ENCODE measurements at regions not wholly inside any gene's neighbourhood (a gene's known extent, or its start where the extent isn't known, plus 50 kb on each side); places are given as distances from the start of the nearest gene placed in this dataset.

DNA sequence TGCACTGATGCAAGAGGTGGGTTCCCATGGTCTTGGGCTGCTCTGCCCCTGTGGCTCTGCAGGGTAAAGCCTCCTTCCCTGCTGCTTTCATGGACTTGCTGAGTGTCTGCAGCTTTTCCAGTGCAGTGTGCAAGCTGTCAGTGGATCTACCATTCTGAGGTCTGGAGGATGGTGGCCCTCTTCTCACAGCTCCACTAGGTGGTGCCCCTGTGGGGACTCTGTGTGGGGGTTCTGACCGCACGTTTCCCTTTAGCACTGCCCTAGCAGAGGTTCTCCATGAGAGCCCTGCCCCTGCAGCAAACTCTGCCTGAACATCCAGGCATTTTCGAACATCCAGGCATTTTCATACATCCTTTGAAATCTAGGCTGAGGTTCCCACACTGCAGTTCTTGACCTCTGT, 329.8 kb upstream of the NAALADL2 start:
- no peak for DNase-seq
- H3K4me3 ChIP-seq (replicated peaks in 1 of 3; ENCODE audit: low read depth in 2 of 3, low read length in 3 of 3): no peak overlapping the region
- Mint-ChIP-seq H3K36me3 (no peaks in the 10 kb centered on the region), H3K27ac (no peak overlapping the region), H3K4me3 (no peak overlapping the region), H3K27me3 (ENCODE audit: low read depth in 3 of 3) (no peaks in the 10 kb centered on the region), H3K9me3 (peaks cover 0 to 3% (median 2%) of the 10 kb centered on the region in 7 donors), H3K4me1 (no peaks in the 10 kb centered on the region)
- H3K27me3 ChIP-seq (ENCODE audit: control insufficient read depth in 2 of 2, insufficient read depth in 2 of 2, low read length in 2 of 2): no peaks in the 10 kb centered on the region
- H3K4me2 ChIP-seq (replicated peaks; ENCODE audit: extremely low read depth, low read length, poor library complexity, severe bottlenecking): no peak overlapping the region
- no peaks in the 10 kb centered on the region for H3K9me3 ChIP-seq (replicated peaks in 1 of 2; ENCODE audit: control insufficient read depth in 1 of 2, insufficient read depth in 1 of 2, low read length in 2 of 2)
- TF ChIP-seq, protein P1, sequence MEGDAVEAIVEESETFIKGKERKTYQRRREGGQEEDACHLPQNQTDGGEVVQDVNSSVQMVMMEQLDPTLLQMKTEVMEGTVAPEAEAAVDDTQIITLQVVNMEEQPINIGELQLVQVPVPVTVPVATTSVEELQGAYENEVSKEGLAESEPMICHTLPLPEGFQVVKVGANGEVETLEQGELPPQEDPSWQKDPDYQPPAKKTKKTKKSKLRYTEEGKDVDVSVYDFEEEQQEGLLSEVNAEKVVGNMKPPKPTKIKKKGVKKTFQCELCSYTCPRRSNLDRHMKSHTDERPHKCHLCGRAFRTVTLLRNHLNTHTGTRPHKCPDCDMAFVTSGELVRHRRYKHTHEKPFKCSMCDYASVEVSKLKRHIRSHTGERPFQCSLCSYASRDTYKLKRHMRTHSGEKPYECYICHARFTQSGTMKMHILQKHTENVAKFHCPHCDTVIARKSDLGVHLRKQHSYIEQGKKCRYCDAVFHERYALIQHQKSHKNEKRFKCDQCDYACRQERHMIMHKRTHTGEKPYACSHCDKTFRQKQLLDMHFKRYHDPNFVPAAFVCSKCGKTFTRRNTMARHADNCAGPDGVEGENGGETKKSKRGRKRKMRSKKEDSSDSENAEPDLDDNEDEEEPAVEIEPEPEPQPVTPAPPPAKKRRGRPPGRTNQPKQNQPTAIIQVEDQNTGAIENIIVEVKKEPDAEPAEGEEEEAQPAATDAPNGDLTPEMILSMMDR (IDR thresholded peaks at IDR 0.05): no peak
- 100% methylated on average over 3 of the region's 3 CpGs for WGBS (ENCODE audit: insufficient coverage)
- H4K20me1 ChIP-seq (ENCODE audit: insufficient read depth, low read length): no peaks in the 10 kb centered on the region
- H3K79me2 ChIP-seq (ENCODE audit: insufficient read depth, low read length): no peaks in the 10 kb centered on the region
- no peak overlapping the region for H2AFZ ChIP-seq (ENCODE audit: insufficient read depth, low read depth, low read length, poor library complexity, severe bottlenecking)
- H3K27ac ChIP-seq (ENCODE audit: low read depth in 1 of 2, low read length in 2 of 2): no peak overlapping the region
- no peaks in the 10 kb centered on the region for H3K4me1 ChIP-seq (ENCODE audit: control insufficient read depth in 1 of 2, insufficient read depth in 2 of 2, low read length in 2 of 2)
- H3K36me3 ChIP-seq (replicated peaks in 1 of 2; ENCODE audit: control insufficient read depth in 1 of 2, insufficient read depth in 2 of 2, low read length in 2 of 2): no peaks in the 10 kb centered on the region
- H3K9ac ChIP-seq (ENCODE audit: insufficient read depth, low read length, poor library complexity, severe bottlenecking): no peak overlapping the region
- intact Hi-C loops (cut with micrococcal nuclease): no loop called here

DNA sequence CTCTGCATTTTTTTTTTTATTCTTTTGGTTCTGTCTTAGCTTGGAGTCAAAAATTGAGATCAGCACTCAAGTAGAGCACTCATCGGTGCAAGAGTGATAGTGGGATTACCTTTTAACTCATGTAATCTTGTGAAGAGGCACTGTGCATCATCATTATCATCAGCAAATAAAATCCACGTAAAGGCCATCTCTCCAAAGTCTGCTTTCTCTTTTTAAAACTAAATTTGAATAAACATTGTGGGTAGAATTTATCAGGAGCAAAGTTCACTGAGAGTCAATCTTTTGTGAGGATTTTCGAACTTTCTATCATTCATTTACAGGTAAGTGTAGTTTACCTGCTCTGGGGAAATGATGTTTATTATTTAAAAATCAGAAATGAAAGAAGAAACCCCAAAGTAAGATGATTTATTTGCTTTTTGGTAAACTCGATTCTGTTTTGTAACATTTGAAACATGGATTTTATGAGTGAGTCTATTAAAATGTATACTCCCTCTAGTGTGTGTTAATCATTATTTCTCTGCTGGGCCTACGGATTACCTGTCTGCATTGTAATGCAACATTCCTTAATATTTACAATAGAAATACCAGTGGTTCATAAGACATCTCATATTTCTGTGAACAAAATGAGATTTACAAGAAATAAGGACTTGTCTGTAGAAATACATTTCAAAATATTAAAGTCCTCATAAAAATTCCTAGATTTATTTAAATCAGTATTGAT, 327.7 kb upstream of the NAALADL2 start:
- H3K27ac ChIP-seq (ENCODE audit: low read depth in 1 of 2, low read length in 2 of 2): no peak overlapping the region
- H3K4me1 ChIP-seq (ENCODE audit: control insufficient read depth in 1 of 2, insufficient read depth in 2 of 2, low read length in 2 of 2): no peaks in the 10 kb centered on the region
- no peak overlapping the region for H3K4me3 Mint-ChIP-seq
- no peak overlapping the region for H2AFZ ChIP-seq (ENCODE audit: insufficient read depth, low read depth, low read length, poor library complexity, severe bottlenecking)
- no peaks in the 10 kb centered on the region for H3K9me3 ChIP-seq (replicated peaks in 1 of 2; ENCODE audit: control insufficient read depth in 1 of 2, insufficient read depth in 1 of 2, low read length in 2 of 2)
- H3K4me1 Mint-ChIP-seq: no peaks in the 10 kb centered on the region
- no peaks in the 10 kb centered on the region for H3K79me2 ChIP-seq (ENCODE audit: insufficient read depth, low read length)
- H3K36me3 Mint-ChIP-seq: no peaks in the 10 kb centered on the region
- no peaks in the 10 kb centered on the region for H3K27me3 ChIP-seq (ENCODE audit: control insufficient read depth in 2 of 2, insufficient read depth in 2 of 2, low read length in 2 of 2)
- no peaks in the 10 kb centered on the region for H3K36me3 ChIP-seq (replicated peaks in 1 of 2; ENCODE audit: control insufficient read depth in 1 of 2, insufficient read depth in 2 of 2, low read length in 2 of 2)
- intact Hi-C loops (cut with micrococcal nuclease): no loop called here
- no CpG with 5 or more reads among the region's 5 CpGs for WGBS (ENCODE audit: insufficient coverage)
- H3K27me3 Mint-ChIP-seq (ENCODE audit: low read depth in 3 of 3): no peaks in the 10 kb centered on the region
- no peak for DNase-seq
- no peak overlapping the region for H3K9ac ChIP-seq (ENCODE audit: insufficient read depth, low read length, poor library complexity, severe bottlenecking)
- TF ChIP-seq, protein P1 (IDR thresholded peaks at IDR 0.05): no peak
- H3K4me2 ChIP-seq (replicated peaks; ENCODE audit: extremely low read depth, low read length, poor library complexity, severe bottlenecking): no peak overlapping the region
- H3K9me3 Mint-ChIP-seq: peaks cover 0 to 4% (median 0%) of the 10 kb centered on the region in 7 donors
- H3K27ac Mint-ChIP-seq: no peak overlapping the region
- H4K20me1 ChIP-seq (ENCODE audit: insufficient read depth, low read length): no peaks in the 10 kb centered on the region
- no peak overlapping the region for H3K4me3 ChIP-seq (replicated peaks in 1 of 3; ENCODE audit: low read depth in 2 of 3, low read length in 3 of 3)
